ENCODE measurements at regions not wholly inside any gene's neighbourhood (a gene's known extent, or its start where the extent isn't known, plus 50 kb on each side); places are given as distances from the start of the nearest gene placed in this dataset.
"Not testable (repeated sequence)": the region's sequence is repeated elsewhere in the genome, so short reads cannot be mapped to it uniquely, and the experiment has no call there.

DNA sequence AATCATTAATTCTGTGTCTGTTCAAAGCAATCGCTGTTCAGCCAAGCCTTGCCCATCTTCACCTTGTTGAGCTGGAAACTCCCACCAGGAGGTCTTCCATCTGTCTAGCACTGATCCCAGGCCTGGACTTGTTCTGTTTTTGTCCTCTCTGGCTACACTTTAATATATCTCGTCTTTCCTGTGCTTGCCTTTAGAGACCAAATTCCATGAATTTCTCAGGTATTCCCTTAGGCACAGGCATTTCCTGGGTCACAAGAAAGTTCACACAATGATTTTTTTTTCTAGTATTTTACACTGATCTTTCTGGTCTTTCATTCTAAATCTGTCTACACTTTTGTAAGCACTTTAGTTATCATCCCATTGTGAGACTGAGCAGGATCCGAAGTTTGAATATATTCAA, 116.4 kb upstream of the CCND2 start:
- DNase-seq (ENCODE audit: low read depth, low spot score), result no peak
- Histone ChIP-seq H3K9ac (ENCODE audit: insufficient read length) (no peak overlapping the region), H3K27ac (no peak overlapping the region), H3K9me3 (ENCODE audit: low read depth, low read length) (no peaks in the 10 kb centered on the region), H3K4me3 (no peak overlapping the region), H3K36me3 (ENCODE audit: insufficient read depth, low read length) (no peaks in the 10 kb centered on the region)
- TF ChIP-seq EZH2 (IDR thresholded peaks at IDR 0.05) (no peak), POLR2AphosphoS5 (IDR thresholded peaks at IDR 0.05; ENCODE audit: borderline replicate concordance, low read depth, low read length) (no peak), FOXP2 (optimal IDR thresholded peaks at IDR 0.05; ENCODE audit: control extremely low read depth, extremely low read length, insufficient read depth) (no peak)

DNA sequence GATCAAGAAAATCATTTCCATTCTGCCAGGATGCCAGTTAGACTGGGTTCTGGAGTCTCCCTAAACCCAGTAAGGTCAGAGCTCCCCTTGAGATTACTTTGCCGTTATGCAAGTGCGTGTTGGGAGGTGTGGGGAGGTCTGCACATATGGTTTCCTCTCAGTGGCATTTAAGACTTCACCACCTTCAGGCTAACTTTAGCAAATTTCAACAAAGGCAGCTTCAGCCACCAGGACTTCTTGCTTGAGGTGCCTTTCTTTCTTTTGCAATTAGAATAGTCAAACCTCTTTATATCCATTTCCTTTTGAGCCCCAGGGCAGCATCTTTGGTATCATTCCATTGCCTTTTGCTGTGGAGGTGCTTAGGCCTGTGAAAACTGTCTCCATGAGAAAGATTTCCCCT, 117.2 kb upstream of the CCND2 start:
- TF ChIP-seq FOXP2 (optimal IDR thresholded peaks at IDR 0.05; ENCODE audit: control extremely low read depth, extremely low read length, insufficient read depth) (no peak), EZH2 (IDR thresholded peaks at IDR 0.05) (no peak), POLR2AphosphoS5 (IDR thresholded peaks at IDR 0.05; ENCODE audit: borderline replicate concordance, low read depth, low read length) (no peak)
- Histone ChIP-seq H3K9me3 (ENCODE audit: low read depth, low read length) (no peaks in the 10 kb centered on the region), H3K4me3 (no peak overlapping the region), H3K9ac (ENCODE audit: insufficient read length) (no peak overlapping the region), H3K27ac (no peak overlapping the region), H3K36me3 (ENCODE audit: insufficient read depth, low read length) (no peaks in the 10 kb centered on the region)
- DNase-seq (ENCODE audit: low read depth, low spot score), result no peak

DNA sequence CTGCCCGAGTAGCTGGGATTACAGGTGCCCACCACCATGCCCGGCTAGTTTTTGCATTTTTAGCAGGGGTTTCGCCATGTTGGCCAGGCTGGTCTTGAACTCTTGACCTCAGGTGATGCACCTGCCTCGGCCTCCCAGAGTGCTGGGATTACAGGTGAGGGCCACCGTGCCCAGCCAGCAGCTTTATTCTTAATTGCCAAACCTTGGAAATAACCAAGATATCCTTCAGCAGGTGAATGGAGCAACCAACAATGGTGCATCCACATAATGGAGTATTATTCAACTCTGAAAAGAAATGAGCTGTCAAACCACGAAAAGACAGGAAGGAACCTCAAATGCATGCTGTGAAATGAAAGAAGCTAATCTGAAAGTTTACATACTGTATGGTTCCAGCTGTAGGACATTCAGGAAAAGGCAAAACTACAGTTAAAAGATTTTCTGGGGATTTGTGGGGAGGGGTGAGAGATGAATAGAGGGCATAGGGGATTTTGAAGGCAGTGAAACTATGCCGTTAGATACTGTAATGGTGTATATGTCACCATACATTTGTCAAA, 118.8 kb upstream of the CCND2 start:
- Histone ChIP-seq H3K4me3 (no peak overlapping the region), H3K36me3 (ENCODE audit: insufficient read depth, low read length) (no peaks in the 10 kb centered on the region), H3K9ac (ENCODE audit: insufficient read length) (no peak overlapping the region), H3K9me3 (ENCODE audit: low read depth, low read length) (no peaks in the 10 kb centered on the region), H3K27ac (no peak overlapping the region)
- TF ChIP-seq FOXP2 (optimal IDR thresholded peaks at IDR 0.05; ENCODE audit: control extremely low read depth, extremely low read length, insufficient read depth) (no peak), EZH2 (IDR thresholded peaks at IDR 0.05) (no peak), POLR2AphosphoS5 (IDR thresholded peaks at IDR 0.05; ENCODE audit: borderline replicate concordance, low read depth, low read length) (no peak)
- no peak for DNase-seq (ENCODE audit: low read depth, low spot score)

DNA sequence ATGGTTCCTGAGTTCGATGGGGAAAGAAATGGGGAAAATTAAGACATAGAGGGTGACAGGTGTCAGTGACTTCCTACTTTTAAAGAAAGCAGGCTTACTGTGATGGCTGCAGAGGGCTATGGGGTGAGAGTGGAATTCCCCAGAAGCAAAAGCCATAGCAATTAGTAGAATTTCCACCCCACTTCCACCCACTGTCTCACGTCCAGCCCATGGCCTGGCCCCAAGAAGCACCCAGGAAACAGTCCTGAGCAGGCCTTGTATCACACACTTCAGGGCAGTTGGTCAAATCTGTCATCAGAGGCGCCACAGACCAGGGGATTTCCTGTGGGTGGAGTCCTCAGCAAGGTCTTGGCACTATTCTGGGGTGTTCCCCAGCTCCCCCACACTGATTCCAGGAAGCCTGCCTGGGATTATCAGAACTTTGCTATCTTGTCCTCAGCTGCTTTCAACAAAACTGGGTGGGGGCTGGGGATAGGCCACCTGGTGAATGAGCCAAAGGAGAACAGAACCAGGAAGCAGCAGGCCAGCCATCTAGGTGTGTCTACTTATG, 120.1 kb upstream of the CCND2 start:
- no peaks in the 10 kb centered on the region for H3K9me3 ChIP-seq (ENCODE audit: low read depth, low read length)
- no peak for DNase-seq (ENCODE audit: low read depth, low spot score)
- no peak overlapping the region for H3K9ac ChIP-seq (ENCODE audit: insufficient read length)
- no peak overlapping the region for H3K4me3 ChIP-seq
- no peaks in the 10 kb centered on the region for H3K36me3 ChIP-seq (ENCODE audit: insufficient read depth, low read length)
- TF ChIP-seq POLR2AphosphoS5 (IDR thresholded peaks at IDR 0.05; ENCODE audit: borderline replicate concordance, low read depth, low read length) (no peak), EZH2 (IDR thresholded peaks at IDR 0.05) (no peak), FOXP2 (optimal IDR thresholded peaks at IDR 0.05; ENCODE audit: control extremely low read depth, extremely low read length, insufficient read depth) (no peak)
- no peak overlapping the region for H3K27ac ChIP-seq

DNA sequence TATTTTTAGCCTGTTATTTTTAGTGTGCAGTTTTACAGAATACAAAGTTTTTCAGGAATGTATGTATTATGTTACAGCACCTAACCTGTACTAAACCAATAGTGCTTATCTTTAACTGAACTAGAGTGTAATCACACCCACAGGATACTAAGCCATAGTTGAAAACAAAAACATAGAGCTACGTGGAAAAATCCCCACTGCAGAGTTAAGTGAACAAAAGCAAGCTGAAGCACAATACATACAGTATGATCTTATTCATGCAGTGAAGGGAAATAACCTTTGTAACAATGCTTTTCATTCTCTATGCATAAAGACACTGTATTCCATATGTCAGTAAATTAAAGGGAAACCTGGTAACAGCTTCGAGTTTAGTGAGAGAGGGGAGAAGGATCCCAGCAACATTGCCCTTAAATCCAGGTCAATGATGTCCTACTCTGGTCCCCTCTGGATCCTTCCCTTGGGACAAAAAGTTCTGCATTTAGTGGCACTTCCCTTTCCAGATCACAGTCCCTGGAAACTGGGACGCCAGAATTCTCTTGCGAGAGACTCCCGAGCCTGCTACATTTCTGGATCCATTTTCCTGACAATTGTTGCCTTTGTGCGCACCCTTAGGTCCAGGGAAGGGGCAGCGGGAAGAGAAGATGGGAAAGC, 121.3 kb upstream of the CCND2 start:
- H3K4me3 ChIP-seq, result no peak overlapping the region
- H3K9ac ChIP-seq (ENCODE audit: insufficient read length), result no peak overlapping the region
- DNase-seq (ENCODE audit: low read depth, low spot score), result no peak
- no peaks in the 10 kb centered on the region for H3K9me3 ChIP-seq (ENCODE audit: low read depth, low read length)
- TF ChIP-seq POLR2AphosphoS5 (IDR thresholded peaks at IDR 0.05; ENCODE audit: borderline replicate concordance, low read depth, low read length), result no peak
- TF ChIP-seq FOXP2 (optimal IDR thresholded peaks at IDR 0.05; ENCODE audit: control extremely low read depth, extremely low read length, insufficient read depth), result no peak
- no peak for TF ChIP-seq EZH2 (IDR thresholded peaks at IDR 0.05)
- H3K36me3 ChIP-seq (ENCODE audit: insufficient read depth, low read length), result no peaks in the 10 kb centered on the region
- H3K27ac ChIP-seq, result no peak overlapping the region

DNA sequence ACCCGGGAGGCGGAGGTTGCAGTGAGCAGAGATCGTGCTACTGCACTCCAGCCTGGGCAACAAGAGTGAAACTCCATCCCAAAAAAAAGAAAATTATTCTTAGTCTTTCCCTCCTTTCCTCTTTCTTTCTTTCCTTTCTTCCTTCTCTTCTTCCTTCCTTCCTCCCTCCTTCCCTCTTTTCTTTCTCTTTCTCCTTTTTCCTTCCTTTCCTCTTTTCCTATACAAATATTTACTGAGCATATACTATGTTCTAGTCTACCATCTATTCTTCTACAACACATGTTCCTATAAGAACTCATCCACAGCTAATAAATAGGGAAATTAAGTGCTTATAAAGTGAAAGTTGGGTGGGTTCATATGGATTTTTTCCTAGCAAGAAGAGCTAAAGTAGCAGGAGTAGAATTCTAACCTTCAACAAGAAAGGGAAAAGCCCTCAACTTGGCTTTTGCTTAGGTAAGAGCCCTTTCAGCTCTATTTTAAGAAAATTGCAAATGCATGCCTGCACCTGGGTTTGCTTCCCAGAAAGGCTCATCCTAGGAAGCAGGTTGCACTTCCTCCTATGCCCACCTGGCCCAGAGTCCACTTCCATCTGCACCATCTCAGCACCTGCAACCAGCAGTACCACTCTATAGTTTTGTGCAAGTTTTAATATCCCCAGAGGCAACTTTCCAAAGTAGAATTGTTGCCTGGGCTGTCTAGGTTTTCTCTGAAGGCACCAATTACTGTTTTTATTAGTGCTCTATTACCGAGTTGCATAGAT, 122.0 kb upstream of the CCND2 start:
- Histone ChIP-seq H3K36me3 (ENCODE audit: insufficient read depth, low read length) (no peaks in the 10 kb centered on the region), H3K9me3 (ENCODE audit: low read depth, low read length) (no peaks in the 10 kb centered on the region), H3K4me3 (no peak overlapping the region), H3K9ac (ENCODE audit: insufficient read length) (no peak overlapping the region), H3K27ac (no peak overlapping the region)
- DNase-seq (ENCODE audit: low read depth, low spot score), result no peak
- TF ChIP-seq POLR2AphosphoS5 (IDR thresholded peaks at IDR 0.05; ENCODE audit: borderline replicate concordance, low read depth, low read length) (no peak), EZH2 (IDR thresholded peaks at IDR 0.05) (no peak)

DNA sequence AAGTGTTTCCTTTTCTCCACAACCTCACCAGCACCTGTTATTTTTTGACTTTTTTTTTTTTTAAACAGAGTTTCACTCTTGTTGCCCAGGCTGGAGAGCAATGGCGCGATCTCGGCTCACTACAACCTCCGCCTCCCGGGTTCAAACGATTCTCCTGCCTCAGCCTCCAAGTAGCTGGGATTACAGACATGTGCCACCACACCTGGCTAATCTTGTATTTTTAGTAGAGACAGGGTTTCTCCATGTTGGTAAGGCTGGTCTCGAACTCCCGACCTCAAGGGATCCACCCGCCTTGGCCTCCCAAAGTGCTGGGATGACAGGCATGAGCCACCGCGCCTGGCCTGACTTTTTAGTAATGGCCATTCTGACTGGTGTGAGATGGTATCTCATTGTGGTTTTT, 123.2 kb upstream of the CCND2 start:
- H3K36me3 ChIP-seq (ENCODE audit: insufficient read depth, low read length); H3K9ac ChIP-seq (ENCODE audit: insufficient read length); H3K9me3 ChIP-seq (ENCODE audit: low read depth, low read length); H3K4me3 ChIP-seq; DNase-seq (ENCODE audit: low read depth, low spot score); H3K27ac ChIP-seq: not testable (repeated sequence)

DNA sequence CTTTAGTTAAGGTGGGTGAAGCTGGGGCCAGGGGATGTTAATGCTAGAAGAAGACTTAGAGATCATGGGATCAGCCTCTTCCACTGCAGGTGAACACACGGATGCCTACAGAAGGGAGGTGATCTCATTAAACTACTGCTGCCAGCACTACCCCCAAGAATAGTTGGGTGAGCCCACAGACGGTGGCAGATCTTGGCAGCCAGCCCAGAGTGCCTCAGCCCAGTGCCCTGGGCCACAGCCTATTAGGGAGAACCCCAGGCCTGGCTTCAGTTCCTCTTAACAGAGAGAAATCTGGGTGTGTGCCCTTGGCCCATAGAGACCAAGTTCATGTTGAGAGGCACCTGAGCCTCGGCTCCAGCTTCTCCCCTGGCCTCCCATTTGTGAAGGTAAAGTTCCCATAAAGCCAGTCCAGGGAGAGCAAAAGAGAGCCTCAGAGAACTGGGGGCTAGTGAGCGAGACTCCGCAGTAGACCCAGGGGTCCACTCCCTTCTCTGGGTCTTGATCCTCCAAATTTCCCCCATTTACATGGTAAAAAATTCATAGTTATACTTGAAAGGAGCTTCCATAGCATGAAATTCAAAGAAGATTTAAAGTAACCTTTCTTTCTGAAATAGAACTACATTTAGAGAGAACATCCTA, 125.0 kb upstream of the CCND2 start:
- H3K9ac ChIP-seq (ENCODE audit: insufficient read length), result no peak overlapping the region
- no peak overlapping the region for H3K27ac ChIP-seq
- H3K4me3 ChIP-seq, result no peak overlapping the region
- no peak for TF ChIP-seq FOXP2 (optimal IDR thresholded peaks at IDR 0.05; ENCODE audit: control extremely low read depth, extremely low read length, insufficient read depth)
- TF ChIP-seq POLR2AphosphoS5 (IDR thresholded peaks at IDR 0.05; ENCODE audit: borderline replicate concordance, low read depth, low read length), result no peak
- TF ChIP-seq EZH2 (IDR thresholded peaks at IDR 0.05), result no peak
- H3K9me3 ChIP-seq (ENCODE audit: low read depth, low read length), result no peaks in the 10 kb centered on the region
- no peaks in the 10 kb centered on the region for H3K36me3 ChIP-seq (ENCODE audit: insufficient read depth, low read length)
- no peak for DNase-seq (ENCODE audit: low read depth, low spot score)

Data from SK-N-MC (cell line).